ENCODE measurements at regions not wholly inside any gene's neighbourhood (a gene's known extent, or its start where the extent isn't known, plus 50 kb on each side); places are given as distances from the start of the nearest gene placed in this dataset.

DNA sequence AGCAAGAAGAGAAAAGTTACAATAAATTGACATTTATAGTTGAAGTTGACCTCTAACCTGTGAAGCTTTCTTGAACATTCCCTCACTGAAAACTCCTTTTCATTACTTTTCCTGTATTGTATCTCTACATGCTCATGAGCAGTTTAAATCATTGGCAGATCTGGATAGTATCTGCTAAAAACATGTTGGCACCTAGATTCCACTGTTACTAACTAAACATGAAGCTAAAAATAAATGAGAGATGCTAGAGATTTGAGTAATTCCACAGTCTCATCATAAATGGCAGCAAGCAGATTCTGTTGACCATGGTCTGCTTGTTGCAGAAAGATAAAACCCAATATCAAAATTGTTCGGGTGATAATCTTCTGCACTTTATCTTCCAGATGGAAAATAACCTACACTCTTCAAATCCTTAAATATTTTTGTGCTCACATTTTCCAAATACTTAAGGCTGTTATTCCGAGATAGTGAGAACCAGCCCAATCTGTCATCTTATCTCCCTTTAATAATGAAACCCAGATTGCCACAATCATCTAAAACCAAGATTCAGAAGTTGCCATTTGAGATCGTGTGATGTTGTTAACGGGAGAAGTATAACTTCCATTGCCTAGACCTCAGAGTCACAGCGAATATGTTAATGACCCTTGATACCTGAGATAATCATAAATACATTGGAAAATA is 171.0 kb upstream of the DAAM1 start:
- TF ChIP-seq GATA3 (IDR thresholded peaks at IDR 0.05; ENCODE audit: low read depth, low read length) (0 out of 2 replicates have a peak, but pooled peaks have one; percentile 21), GATA2 (IDR thresholded peaks at IDR 0.05; ENCODE audit: low read depth, low read length) (peak; percentile 21; the same call in 1 of the 2 replicates)

DNA sequence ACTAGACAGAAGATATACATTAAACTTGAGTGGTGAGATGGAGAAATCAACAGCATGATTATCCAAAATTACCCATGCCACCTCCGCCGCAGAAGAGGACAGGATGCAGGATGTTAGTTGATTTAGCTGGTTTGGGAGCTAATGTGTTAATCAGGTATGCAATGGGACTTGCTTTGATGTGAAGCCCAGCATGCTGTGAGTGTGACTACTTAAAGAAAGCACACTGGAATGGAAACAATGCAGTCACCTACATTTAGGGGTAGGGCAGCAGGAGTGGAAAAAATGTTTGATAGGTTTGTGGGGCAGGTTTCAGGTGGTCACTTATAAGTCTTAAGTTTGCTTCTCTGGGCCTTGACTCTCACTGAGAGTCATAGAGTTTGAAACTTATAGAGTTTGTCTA is 170.0 kb upstream of the DAAM1 start:
- TF ChIP-seq GATA2 (IDR thresholded peaks at IDR 0.05; ENCODE audit: low read depth, low read length) (no peak), GATA3 (IDR thresholded peaks at IDR 0.05; ENCODE audit: low read depth, low read length) (no peak)

DNA sequence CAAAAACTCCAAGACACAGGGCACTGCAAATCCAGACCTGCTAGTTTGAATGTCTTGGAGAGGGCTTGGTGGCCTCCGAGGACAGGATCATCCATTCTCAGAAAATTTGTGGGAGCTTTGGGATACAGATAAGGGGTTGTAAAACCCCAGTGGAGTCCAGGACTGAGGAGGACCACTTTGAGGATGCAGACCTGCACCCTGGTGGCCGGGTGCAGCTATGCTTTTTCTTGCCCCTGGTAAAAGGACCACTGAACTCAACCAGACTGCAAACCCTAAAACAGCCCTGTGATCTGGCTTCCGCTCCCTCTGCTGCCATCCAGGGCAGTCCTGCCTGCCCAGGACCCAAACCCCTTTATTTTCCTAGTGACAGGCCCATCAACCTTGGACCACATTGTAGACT is 169.5 kb upstream of the DAAM1 start:
- TF ChIP-seq GATA2 (IDR thresholded peaks at IDR 0.05; ENCODE audit: low read depth, low read length) (no peak), GATA3 (IDR thresholded peaks at IDR 0.05; ENCODE audit: low read depth, low read length) (no peak)

DNA sequence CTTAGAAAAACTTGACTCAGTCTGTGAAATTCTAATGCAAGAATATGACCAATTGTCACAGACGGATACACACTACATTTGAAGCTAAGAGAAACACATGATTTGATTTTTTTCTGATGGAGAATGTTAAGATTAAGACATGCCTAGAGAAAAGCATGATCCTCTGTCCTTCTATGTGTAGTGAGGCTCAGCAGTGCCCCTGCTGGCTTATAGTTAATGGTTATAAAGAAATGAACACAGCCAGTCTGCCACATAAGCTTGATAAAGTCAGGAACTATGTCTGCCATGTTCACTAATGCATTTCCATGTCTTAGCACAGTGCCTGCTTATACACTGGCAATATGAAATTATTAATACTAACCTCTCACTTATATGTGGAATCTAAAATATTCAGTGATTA is 168.1 kb upstream of the DAAM1 start:
- TF ChIP-seq GATA2 (IDR thresholded peaks at IDR 0.05; ENCODE audit: low read depth, low read length) (no peak), GATA3 (IDR thresholded peaks at IDR 0.05; ENCODE audit: low read depth, low read length) (no peak)

DNA sequence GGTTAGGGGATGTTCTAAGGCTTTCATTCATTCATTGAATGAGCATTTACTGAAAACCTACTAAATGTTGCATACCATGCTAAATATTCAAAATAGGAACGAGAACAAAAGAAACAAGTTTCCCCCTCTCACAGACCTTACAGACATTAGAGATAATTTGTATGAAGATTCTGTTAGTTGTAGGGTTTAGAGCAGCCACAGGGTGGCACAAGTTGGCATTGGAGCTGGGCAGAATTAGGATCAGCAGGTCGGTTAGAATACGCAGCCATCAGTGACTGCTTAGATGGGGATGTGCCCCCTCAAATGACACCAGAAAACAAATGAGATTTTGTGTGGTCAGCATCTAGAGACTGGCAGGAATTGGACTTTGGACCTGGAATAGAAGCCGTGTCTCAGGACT is 166.3 kb upstream of the DAAM1 start:
- TF ChIP-seq GATA3 (IDR thresholded peaks at IDR 0.05; ENCODE audit: low read depth, low read length) (no peak), GATA2 (IDR thresholded peaks at IDR 0.05; ENCODE audit: low read depth, low read length) (no peak)

DNA sequence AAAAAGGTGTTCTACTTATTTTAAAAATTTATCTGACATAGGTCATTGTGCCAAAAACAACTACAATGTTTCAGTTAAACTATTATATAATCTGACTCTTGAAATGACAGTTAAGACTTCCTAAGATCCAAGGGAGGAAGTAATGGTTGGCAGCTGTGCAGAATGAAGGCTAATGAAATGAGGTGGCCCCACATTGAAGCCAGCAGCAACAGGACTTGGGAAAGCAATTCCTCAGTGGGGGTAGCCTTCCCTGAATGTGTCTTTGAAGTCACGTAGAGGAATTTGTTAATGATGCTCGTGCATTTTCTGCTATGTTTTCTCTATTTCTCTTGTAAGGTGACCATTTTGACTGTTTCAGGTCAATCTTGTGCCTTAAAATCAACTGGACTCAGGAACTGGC is 162.4 kb upstream of the DAAM1 start:
- TF ChIP-seq GATA2 (IDR thresholded peaks at IDR 0.05; ENCODE audit: low read depth, low read length) (no peak), GATA3 (IDR thresholded peaks at IDR 0.05; ENCODE audit: low read depth, low read length) (no peak)

DNA sequence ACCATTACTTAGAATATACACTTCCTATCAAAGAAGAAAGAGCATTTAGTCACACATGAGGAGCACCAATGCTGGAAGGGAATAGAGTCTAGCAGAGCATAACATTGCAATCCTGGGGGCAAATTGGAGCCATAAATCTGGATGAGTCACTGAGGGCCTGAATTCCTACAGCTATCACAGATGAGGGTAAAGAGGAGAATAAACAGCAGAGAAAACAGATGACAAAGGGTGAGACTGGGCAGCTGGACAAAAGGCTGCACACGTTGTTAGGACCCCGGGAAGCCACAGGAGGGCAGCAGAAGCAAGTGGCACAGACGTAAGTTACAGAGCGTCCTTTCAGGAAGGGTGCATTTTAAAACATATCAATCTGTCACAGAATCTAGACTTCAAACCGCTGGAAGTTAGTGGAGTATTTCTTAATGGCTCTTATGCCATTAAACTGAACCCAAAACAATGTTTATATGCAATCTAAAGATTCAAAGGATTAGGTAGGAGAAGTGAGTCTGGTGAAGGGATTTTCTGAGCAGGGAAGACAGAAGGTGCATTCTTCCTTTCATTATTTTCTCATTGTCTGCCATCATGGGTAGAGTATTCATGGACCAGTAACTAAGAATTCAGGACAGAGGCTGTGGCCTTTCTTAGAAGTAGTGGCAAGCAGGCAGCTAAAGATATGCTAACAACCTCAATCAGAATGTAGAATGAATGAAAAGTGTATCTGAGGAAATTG is 159.8 kb upstream of the DAAM1 start:
- 0 out of 2 replicates have a peak, but pooled peaks have one; percentile 14 for TF ChIP-seq GATA2 (IDR thresholded peaks at IDR 0.05; ENCODE audit: low read depth, low read length)
- no peak for TF ChIP-seq GATA3 (IDR thresholded peaks at IDR 0.05; ENCODE audit: low read depth, low read length)

DNA sequence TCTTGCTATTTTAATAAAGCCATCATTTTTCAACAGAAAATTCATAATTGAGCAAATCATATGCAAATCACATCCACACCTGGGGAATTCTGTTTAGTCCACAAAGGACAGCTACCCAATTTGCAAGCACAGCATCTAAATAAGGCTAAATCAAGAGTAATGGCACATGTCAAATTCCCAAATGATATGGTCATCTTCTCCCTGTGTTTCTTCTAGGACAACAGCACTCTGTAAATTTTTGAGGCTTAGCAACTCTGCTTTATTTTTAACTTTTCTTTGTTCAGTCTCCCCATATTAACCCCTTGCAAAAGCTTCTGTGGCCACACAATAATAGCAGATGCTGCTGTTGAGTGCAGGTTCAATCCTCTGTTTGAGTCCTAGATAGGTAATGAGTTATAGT is 155.6 kb upstream of the DAAM1 start:
- no peak for TF ChIP-seq GATA3 (IDR thresholded peaks at IDR 0.05; ENCODE audit: low read depth, low read length)
- no peak for TF ChIP-seq GATA2 (IDR thresholded peaks at IDR 0.05; ENCODE audit: low read depth, low read length)

DNA sequence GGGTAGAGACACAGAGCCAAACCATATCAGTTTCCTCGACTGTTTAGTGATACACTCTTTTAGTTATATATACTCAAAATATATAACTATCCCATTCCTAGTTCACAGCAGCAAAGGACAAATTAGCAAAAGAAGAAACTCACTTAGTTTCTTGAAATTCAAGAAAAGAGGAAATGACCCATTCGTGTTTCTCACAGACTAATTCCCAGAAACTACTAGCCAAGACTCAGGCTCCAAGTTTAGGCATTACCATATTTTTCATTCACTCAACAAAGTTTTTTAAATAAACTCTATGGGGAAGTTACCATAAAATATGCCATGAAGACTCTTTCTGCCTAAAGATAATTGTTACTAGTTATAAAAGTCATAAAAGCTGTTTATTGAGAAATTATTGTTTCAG is 152.3 kb upstream of the DAAM1 start:
- TF ChIP-seq GATA3 (IDR thresholded peaks at IDR 0.05; ENCODE audit: low read depth, low read length) (no peak), GATA2 (IDR thresholded peaks at IDR 0.05; ENCODE audit: low read depth, low read length) (no peak)

DNA sequence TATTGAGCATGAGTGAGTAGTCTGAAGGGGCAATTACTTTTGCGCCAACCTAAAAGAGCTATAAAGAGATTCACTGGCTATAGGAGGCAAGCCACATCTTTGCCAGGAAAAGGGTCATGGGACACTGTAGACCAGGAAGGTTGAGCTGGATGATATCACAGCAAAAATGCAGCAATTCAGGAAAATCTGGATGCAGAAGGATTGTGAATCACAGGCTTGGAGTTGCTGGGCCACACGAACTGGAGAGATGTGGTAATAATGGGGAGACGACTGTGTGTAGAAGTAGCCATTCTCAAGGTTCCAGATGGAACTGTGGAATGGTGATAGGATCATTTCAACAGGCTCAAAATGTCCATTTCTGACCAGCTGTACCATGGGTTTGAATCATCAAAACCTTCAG is 151.4 kb upstream of the DAAM1 start:
- TF ChIP-seq GATA2 (IDR thresholded peaks at IDR 0.05; ENCODE audit: low read depth, low read length), result no peak
- TF ChIP-seq GATA3 (IDR thresholded peaks at IDR 0.05; ENCODE audit: low read depth, low read length), result no peak

DNA sequence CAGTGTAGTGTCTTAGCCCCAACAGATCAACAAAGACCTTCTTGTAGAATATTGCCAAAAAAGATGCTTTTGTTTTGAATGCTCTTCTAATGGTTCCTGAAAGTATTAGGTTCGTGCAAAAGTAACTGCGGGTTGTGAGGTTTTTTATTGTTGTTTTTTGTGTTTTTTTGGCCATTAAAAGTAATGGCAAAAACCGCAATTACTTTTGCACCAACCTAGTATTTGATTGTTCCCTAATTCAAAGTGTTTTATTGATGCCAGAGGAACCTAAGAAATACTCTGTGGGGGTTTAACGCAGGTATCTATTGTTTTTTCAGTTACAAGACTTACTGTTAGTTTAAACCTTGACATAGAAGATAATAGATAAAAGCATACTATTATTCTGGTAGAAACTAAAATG is 150.8 kb upstream of the DAAM1 start:
- TF ChIP-seq GATA3 (IDR thresholded peaks at IDR 0.05; ENCODE audit: low read depth, low read length) (no peak), GATA2 (IDR thresholded peaks at IDR 0.05; ENCODE audit: low read depth, low read length) (no peak)

DNA sequence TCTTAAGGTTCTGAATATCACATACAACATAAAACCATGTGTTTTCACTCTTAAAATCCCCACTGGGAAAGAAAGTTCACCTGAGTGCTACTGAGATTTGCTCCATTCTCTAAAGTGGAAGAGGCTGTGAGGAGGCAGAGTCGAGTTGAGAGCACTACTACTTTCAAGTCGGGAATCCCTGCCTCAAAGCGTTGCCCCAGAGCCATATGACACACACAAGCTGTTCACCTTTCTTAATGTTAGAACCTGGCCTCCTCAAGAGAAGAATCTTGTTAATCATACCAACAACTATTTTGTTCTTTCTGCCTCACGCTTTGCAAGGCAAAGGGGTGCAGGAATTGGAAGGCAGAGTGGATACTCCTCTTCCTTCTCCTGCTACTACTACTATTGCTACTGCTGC is 149.7 kb upstream of the DAAM1 start:
- TF ChIP-seq GATA3 (IDR thresholded peaks at IDR 0.05; ENCODE audit: low read depth, low read length) (no peak), GATA2 (IDR thresholded peaks at IDR 0.05; ENCODE audit: low read depth, low read length) (no peak)

DNA sequence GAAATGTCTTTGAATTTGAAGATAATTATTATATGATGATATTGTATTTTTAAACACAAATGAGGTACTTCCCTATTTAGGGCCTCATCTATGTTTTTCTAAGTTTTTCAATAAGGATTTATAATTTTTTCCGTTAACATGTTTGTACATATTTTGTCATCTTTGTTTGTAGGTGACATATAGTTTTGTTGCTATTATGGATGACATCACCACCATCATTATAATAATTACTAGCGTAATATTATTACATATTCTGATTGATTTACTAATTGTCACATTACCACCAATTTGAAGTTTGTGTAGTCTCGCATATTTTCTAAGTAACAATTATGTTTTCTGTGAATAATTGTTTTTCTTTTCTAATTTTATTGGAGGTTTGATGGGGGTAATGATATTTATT is 147.2 kb upstream of the DAAM1 start:
- TF ChIP-seq GATA2 (IDR thresholded peaks at IDR 0.05; ENCODE audit: low read depth, low read length), result no peak
- no peak for TF ChIP-seq GATA3 (IDR thresholded peaks at IDR 0.05; ENCODE audit: low read depth, low read length)

DNA sequence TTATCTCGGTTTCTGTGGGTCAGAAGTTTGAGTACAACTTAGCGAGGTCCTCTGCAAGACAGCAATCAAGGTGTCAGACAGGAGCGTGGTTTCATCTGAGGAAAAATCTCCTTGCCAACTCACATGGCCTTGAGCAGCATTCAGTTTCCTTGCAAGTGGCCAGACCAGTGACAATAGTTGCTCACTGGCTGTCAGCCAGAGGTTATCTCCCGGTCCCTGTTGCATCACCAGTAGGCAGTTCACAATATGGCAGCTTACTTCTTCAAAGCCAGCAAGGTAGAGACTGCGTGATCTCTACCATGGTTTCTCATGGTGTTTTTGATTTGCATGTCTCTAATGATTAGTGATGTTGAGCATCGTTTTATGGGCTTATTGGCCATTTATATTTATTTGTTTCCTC is 143.8 kb upstream of the DAAM1 start:
- no peak for TF ChIP-seq GATA2 (IDR thresholded peaks at IDR 0.05; ENCODE audit: low read depth, low read length)
- no peak for TF ChIP-seq GATA3 (IDR thresholded peaks at IDR 0.05; ENCODE audit: low read depth, low read length)

DNA sequence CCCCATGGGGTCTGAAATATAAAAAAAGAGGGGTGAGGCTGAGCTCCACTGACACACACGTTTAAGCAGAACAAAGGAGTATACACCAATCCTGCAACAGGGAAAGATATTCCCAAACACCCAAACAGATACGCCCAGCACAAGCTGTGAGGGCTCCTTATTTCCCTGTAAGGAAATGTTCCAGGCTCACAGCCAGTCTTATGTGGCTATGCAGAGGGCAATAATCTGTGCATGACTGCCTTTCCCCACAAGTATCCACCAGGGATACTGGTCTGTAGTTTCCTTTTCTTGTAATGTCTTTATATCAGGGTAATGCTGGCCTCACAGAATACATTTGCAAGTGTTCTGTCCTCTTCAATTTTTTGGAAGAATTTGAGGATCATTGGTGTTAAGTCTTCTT is 141.7 kb upstream of the DAAM1 start:
- TF ChIP-seq GATA2 (IDR thresholded peaks at IDR 0.05; ENCODE audit: low read depth, low read length), result no peak
- no peak for TF ChIP-seq GATA3 (IDR thresholded peaks at IDR 0.05; ENCODE audit: low read depth, low read length)
